B cell (primary cell): ENCODE measurements at regions not wholly inside any gene's neighbourhood (a gene's known extent, or its start where the extent isn't known, plus 50 kb on each side); places are given as distances from the start of the nearest gene placed in this dataset.
A peak's percentile ranks its signal among the peaks of the same experiment; 100 is the strongest.

Source experiments
- ATAC-seq: fragments of 200-7000 bp; cut with Tn5 transposase; one replicate; pipeline ENCODE4 v1.10.0; 2021; ENCODE audit warnings: low read depth, mild to moderate bottlenecking, moderate number of reproducible peaks, moderate library complexity
- CTCF ChIA-PET: fragments of 350-600 bp; sonication (Branson Sonifier 250); formaldehyde crosslinking; loops from one replicate; lab custom pipeline; 2021; ENCODE audit warnings: antibody characterized with exemption, inconsistent platforms; lab: Charles Lee
- POLR2A ChIA-PET: fragments of 350-600 bp; sonication (Branson Sonifier 250); formaldehyde crosslinking; loops from one replicate; lab custom pipeline; 2021; ENCODE audit warnings: antibody characterized with exemption; lab: Charles Lee
- DNase-seq: peaks from one replicate; pipeline ENCODE4 v3.0.0; 2013
- H2AFZ ChIP-seq: 2 replicates; pipeline ENCODE4 v1.6.1; 2012; ENCODE audit warnings: mild to moderate bottlenecking, low read depth, low read length; ENCODE audit not compliant: insufficient read depth, poor library complexity, severe bottlenecking
- H3K27ac ChIP-seq, 2 donors: 1 replicate in 1 of 2; 2 replicates in 1 of 2; pipeline ENCODE4 v1.5.1; 2012 to 2013; ENCODE audit warnings: low read length in 2 of 2, mild to moderate bottlenecking in 2 of 2, moderate library complexity in 1 of 2
- H3K27me3 ChIP-seq, 4 experiments: fragments of 200-600 bp in 1 of 4; sonication (generic) in 1 of 4; replicated peaks in 1 of 4; 1 replicate in 2 of 4; 2 replicates in 2 of 4; pipeline versions ENCODE4 v1.6.1 to v1.7.0; 2013 to 2016; ENCODE audit warnings: low read length in 3 of 4, mild to moderate bottlenecking in 2 of 4, mixed read lengths in 1 of 4, moderate library complexity in 1 of 4; ENCODE audit not compliant: insufficient read depth in 4 of 4, control insufficient read depth in 3 of 4; ENCODE audit errors: control extremely low read depth in 1 of 4
- H3K36me3 ChIP-seq, 2 experiments: replicated peaks in 1 of 2; 1 replicate in 1 of 2; 2 replicates in 1 of 2; pipeline versions ENCODE4 v1.6.1 to v1.7.1; 2013; ENCODE audit warnings: low read length in 1 of 2; ENCODE audit not compliant: insufficient read depth in 2 of 2, control insufficient read depth in 1 of 2; ENCODE audit errors: control extremely low read depth in 1 of 2, extremely low read depth in 1 of 2
- H3K4me1 ChIP-seq, 2 donors: fragments of 200-600 bp in 1 of 2; sonication (generic) in 1 of 2; 1 replicate in 1 of 2; 2 replicates in 1 of 2; pipeline versions ENCODE4 v1.5.1 to v1.6.1; 2013 to 2017; ENCODE audit warnings: low read length in 2 of 2; ENCODE audit not compliant: control insufficient read depth in 2 of 2, insufficient read depth in 2 of 2
- H3K4me2 ChIP-seq: replicated peaks from 2 replicates; pipeline ENCODE3; 2012; ENCODE audit warnings: mild to moderate bottlenecking, low read depth, low read length; ENCODE audit not compliant: poor library complexity, severe bottlenecking
- H3K4me3 ChIP-seq, 5 experiments: fragments of 200-600 bp in 1 of 5; sonication (generic) in 1 of 5; 1 replicate in 3 of 5; 2 replicates in 2 of 5; pipeline versions ENCODE4 v1.5.1 to v1.7.0; 2011 to 2016; ENCODE audit warnings: low read length in 4 of 5, mild to moderate bottlenecking in 4 of 5, low read depth in 2 of 5, control low read depth in 1 of 5, moderate library complexity in 1 of 5; ENCODE audit not compliant: insufficient read depth in 1 of 5; ENCODE audit errors: control extremely low read depth in 1 of 5, extremely low read depth in 1 of 5
- H3K79me2 ChIP-seq: fragments of 200-600 bp; sonication (generic); one replicate; pipeline ENCODE4 v1.6.0; 2016; ENCODE audit warnings: low read length; ENCODE audit not compliant: control insufficient read depth, insufficient read depth
- H3K9ac ChIP-seq: fragments of 200-600 bp; sonication (generic); 2 replicates; pipeline ENCODE4 v1.6.1; 2017; ENCODE audit warnings: mild to moderate bottlenecking, low read length, moderate library complexity
- H3K9me3 ChIP-seq, 3 donors: one replicate each; pipeline versions ENCODE4 v1.6.1 to v1.7.1; 2013; ENCODE audit warnings: low read length in 2 of 3; ENCODE audit not compliant: control insufficient read depth in 2 of 3, insufficient read depth in 1 of 3; ENCODE audit errors: control extremely low read depth in 1 of 3
- H4K20me1 ChIP-seq: 2 replicates; pipeline ENCODE4 v1.6.0; 2012; ENCODE audit warnings: mild to moderate bottlenecking, low read length; ENCODE audit not compliant: insufficient read depth, control insufficient read depth, poor library complexity, severe bottlenecking
- H3K27ac Mint-ChIP-seq: one replicate; pipeline ENCODE4 v1.8.0; 2021; ENCODE audit warnings: mixed read lengths
- H3K27me3 Mint-ChIP-seq: one replicate; pipeline ENCODE4 v1.8.0; 2021; ENCODE audit warnings: mixed read lengths
- H3K4me1 Mint-ChIP-seq: one replicate; pipeline ENCODE4 v1.8.0; 2021; ENCODE audit warnings: mixed read lengths
- H3K4me3 Mint-ChIP-seq: one replicate; pipeline ENCODE4 v1.8.0; 2021; ENCODE audit warnings: mixed read lengths
- H3K9me3 Mint-ChIP-seq: one replicate; pipeline ENCODE4 v1.8.0; 2022; ENCODE audit warnings: mixed read lengths; ENCODE audit not compliant: insufficient read depth
- EZH2 ChIP-seq: IDR thresholded peaks from 2 replicates; pipeline ENCODE4 v1.6.1; 2012; ENCODE audit warnings: borderline replicate concordance, low read depth, mild to moderate bottlenecking, moderate library complexity, low read length; ENCODE audit not compliant: insufficient read depth, poor library complexity, severe bottlenecking
- WGBS: methylation state at CpG from one replicate; pipeline ENCODE4 v1.1.5; 2013; ENCODE audit warnings: missing lambda C conversion rate; ENCODE audit not compliant: insufficient coverage; 5-methylcytosine and 5-hydroxymethylcytosine counted together
- intact Hi-C: fragments of 100-400 bp; cut with micrococcal nuclease; formaldehyde crosslinking; loops from one replicate; pipeline ENCODE4 v1.10.0; 2022
- TF ChIP-seq, protein P1 (sequence below): fragments of 200-600 bp; IDR thresholded peaks from one replicate; pipeline ENCODE4 v1.8.0; 2022; ENCODE audit warnings: antibody characterized with exemption, mild to moderate bottlenecking

DNA sequence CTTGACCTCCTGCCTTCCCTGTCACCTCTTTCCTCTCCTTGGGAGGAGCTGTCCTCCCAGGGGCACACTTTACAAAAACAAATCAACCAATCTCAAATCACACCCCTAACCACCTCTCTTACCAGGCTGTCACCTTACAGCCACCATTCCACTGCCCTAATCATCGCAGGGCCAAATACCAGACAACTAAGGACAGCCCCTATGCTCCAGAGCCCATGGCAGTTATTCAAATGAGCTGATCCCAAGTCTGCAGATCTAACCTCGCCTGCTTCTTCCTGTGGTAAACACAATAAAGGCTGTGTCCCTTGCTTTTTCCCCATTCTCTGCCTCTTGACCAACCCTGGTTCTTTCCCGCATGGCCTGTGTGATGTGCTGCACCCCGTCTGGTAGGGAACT is 154.2 kb upstream of the CNTNAP5 start:
- Mint-ChIP-seq H3K4me3 (no peak overlapping the region), H3K4me1 (no peaks in the 10 kb centered on the region), H3K27ac (no peak overlapping the region), H3K27me3 (no peaks in the 10 kb centered on the region), H3K9me3 (peaks cover 5% of the 10 kb centered on the region)
- H3K36me3 ChIP-seq = no peaks in the 10 kb centered on the region
- H3K9me3 ChIP-seq = no peaks in the 10 kb centered on the region
- intact Hi-C loops = no loop called here
- DNase-seq (no peak), ATAC-seq (no peak)
- TF ChIP-seq EZH2 = no peak
- TF ChIP-seq, protein P1, sequence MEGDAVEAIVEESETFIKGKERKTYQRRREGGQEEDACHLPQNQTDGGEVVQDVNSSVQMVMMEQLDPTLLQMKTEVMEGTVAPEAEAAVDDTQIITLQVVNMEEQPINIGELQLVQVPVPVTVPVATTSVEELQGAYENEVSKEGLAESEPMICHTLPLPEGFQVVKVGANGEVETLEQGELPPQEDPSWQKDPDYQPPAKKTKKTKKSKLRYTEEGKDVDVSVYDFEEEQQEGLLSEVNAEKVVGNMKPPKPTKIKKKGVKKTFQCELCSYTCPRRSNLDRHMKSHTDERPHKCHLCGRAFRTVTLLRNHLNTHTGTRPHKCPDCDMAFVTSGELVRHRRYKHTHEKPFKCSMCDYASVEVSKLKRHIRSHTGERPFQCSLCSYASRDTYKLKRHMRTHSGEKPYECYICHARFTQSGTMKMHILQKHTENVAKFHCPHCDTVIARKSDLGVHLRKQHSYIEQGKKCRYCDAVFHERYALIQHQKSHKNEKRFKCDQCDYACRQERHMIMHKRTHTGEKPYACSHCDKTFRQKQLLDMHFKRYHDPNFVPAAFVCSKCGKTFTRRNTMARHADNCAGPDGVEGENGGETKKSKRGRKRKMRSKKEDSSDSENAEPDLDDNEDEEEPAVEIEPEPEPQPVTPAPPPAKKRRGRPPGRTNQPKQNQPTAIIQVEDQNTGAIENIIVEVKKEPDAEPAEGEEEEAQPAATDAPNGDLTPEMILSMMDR = no peak
- H3K27me3 ChIP-seq = no peaks in the 10 kb centered on the region
- no peaks in the 10 kb centered on the region for H4K20me1 ChIP-seq
- no peaks in the 10 kb centered on the region for H3K79me2 ChIP-seq
- no peak overlapping the region for H3K9ac ChIP-seq
- H3K4me2 ChIP-seq = no peak overlapping the region
- H2AFZ ChIP-seq = no peak overlapping the region
- H3K4me1 ChIP-seq = no peaks in the 10 kb centered on the region
- no peak overlapping the region for H3K27ac ChIP-seq
- ChIA-PET CTCF (no interaction called here), POLR2A (no interaction called here)
- 90% methylated on average over 4 of the region's 4 CpGs for WGBS
- H3K4me3 ChIP-seq = no peak overlapping the region

DNA sequence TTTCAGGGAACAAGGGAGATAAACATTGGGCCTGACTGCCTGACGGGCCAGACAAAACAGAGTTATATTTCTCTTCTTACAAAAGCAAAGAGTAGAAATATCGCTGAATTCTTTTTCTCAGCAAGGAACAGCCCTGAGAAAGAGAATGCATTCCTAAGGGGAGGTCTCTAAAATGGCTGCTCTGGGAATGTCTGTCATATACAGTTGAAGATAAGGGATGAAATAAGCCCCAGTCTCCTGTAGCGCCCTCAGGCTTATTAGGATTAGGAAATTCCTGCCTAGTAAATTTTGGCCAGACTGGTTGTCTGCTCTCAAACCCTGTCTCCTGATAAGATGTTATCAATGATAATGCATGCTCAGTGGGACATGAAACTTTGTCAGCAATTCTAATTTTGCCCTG is 134.9 kb upstream of the CNTNAP5 start:
- WGBS = 80% methylated on average over 1 of the region's 3 CpGs
- Mint-ChIP-seq H3K27ac (no peak overlapping the region), H3K27me3 (no peaks in the 10 kb centered on the region), H3K4me1 (no peaks in the 10 kb centered on the region), H3K4me3 (no peak overlapping the region), H3K9me3 (peaks cover 6% of the 10 kb centered on the region)
- Histone ChIP-seq H2AFZ (no peak overlapping the region), H3K9me3 (peaks cover 0 to 9% (median 2%) of the 10 kb centered on the region in 3 donors), H3K4me2 (no peak overlapping the region), H3K79me2 (no peaks in the 10 kb centered on the region), H3K4me3 (no peak overlapping the region), H4K20me1 (no peaks in the 10 kb centered on the region), H3K4me1 (no peaks in the 10 kb centered on the region), H3K9ac (no peak overlapping the region), H3K27ac (no peak overlapping the region), H3K27me3 (no peaks in the 10 kb centered on the region), H3K36me3 (no peaks in the 10 kb centered on the region)
- peak; percentile 1 for DNase-seq
- TF ChIP-seq, protein P1 = no peak
- TF ChIP-seq EZH2 = no peak
- ChIA-PET POLR2A (no interaction called here), CTCF (no interaction called here)
- ATAC-seq = no peak
- intact Hi-C loops = no loop called here
